ENCODE measurements at regions not wholly inside any gene's neighbourhood (a gene's known extent, or its start where the extent isn't known, plus 50 kb on each side); places are given as distances from the start of the nearest gene placed in this dataset.

DNA sequence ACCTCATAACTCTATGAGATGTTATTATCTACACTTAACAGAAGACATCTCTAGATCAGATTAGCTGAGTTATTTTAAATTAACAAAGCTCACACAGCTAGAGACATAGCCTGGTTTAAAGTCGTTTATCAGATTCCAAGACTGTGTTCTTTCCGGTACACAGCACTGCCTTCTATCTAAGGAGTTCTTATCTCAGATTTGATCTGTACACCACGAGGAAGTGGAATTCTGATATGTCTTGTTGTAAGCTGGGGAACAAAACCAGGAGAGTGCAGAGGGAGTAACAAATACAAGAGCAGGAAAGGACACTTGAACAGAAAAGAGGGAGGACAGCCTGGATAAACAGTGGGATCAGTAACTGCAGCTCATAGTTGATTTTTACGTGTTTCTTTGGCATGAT, 61.7 kb upstream of the KCNMB2 start:
- no peak for DNase-seq

DNA sequence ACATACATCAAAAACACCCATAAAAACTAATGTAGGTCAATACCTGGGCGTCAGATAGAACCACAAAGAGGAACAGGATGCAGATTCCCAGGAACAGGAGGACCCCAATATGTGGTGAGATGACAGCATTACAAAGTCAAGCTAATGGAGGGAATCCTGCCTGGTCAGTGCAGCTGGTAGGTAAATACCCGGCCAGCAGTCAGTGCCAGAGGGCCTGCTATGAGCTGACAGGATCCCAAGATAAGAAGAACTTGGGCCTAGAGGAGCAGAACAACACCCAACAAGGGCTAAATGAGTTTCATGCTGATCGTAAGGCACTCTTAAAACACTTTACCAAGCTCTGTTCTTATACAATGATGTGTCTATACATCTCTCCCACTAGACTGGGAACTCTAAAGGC, 61.2 kb upstream of the KCNMB2 start:
- no peak for DNase-seq

DNA sequence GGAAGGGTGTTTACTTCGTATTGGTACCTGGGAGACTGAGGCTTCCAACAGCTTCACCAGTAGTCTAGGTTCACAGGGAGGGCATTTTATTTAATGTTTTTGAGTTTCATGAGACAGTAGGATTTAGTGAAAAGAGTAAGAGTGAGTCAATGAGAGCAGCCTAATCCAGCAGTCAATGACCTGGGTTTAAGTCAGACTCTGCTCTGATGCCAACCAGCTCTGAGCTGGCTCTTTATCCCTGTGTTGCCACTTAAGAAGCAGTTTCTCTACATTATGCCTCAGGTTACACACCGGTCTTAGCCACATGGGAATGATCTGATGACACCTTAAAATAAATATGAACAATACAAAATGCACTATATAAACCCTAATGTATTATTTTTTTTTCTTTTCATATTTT, 59.4 kb upstream of the KCNMB2 start:
- DNase-seq, result no peak

DNA sequence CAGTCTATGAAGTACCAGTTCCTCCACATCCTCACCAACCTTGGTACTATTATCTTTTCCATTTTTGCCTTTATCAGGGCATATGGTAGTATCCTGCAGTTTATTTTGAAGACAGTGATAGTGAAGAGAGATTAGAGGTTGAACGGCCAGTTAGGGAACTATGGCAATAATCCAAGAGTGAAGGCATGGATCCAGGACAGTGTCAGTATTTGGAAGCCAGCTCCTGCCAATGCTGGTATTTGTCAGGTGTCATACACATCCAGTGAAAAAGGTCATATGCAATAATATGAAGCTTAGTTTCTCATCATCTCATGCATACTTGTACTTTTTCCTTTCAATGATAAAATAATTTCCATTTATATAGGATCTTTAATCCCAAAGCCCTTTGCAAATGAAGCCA, 56.8 kb upstream of the KCNMB2 start:
- DNase-seq, result no peak

DNA sequence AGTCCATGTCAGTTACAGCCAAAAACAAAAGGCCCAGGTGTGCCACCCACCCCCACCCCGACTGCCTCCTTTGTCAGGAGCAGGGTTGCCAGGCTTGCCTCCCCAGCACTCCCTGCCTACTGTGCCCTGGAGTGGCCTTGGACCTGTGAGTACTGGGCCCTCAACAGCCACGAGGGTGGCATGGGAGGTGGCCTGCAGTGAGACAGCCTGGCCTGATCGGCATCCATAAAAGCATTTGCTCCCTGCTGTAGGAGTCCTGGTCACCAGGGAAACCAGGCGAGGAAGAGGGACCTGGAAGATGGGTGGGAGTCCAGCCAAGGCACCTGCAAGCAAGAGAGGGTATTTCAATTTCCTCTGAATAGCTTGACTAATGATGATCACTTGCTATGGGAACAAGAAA, 56.4 kb upstream of the KCNMB2 start:
- DNase-seq, result no peak

DNA sequence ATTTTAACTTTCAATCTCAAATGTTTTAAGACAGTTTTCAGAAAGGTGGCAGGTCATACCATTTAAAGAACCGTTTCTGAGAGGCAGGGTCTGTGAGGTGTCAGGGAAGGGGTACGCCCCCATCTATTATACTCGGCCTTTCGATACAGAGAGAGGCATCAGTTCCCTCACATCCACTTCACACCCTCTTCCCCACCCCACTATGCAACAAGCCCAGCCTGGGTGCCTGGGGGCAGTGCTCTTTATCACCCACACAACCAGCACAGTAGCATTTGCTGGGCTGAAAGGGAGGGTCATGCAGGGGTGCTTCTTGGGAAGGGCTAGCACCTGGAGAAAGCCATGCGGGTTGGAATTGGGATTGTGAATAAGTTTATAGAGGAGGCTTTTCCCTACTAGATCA, 56.0 kb upstream of the KCNMB2 start:
- DNase-seq, result no peak

DNA sequence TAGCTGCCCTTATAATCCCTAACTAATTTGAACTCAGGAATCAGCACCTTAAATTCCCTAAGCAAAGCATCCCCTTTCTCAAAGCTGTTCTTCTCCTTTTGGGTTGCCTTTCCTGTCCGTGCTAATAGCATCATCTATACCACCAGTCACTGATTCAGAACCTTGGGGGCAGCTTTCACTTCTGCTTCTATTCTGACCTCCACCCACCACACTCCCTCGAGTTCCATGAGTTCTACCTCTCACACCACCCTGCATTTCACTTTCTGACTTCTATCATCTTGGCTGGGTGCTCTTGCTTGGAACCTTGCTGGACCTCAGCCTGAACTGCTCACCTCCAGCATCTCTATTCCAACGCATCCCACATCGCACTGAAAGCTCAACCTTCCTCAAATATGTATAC, 55.4 kb upstream of the KCNMB2 start:
- DNase-seq, result no peak

DNA sequence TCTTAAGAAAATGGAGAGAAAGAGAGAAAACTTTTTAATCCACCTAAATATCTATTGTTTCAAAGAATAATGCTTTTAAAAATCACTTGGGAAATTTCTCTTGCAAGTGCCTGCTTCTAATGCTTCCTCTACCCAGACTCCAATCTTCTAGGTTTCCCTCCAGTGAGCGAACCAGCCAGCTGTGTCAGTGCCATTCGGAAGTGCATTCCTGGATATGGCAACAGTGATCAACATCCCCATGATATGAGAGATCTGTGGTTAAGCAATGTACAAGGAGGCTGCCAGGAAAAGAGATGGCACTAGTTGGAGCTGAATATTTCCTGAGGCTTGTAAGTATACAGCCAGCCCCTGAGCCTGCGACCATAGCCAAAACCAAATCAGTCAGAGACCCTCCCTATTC, 53.3 kb upstream of the KCNMB2 start:
- DNase-seq, result peak; percentile 11

DNA sequence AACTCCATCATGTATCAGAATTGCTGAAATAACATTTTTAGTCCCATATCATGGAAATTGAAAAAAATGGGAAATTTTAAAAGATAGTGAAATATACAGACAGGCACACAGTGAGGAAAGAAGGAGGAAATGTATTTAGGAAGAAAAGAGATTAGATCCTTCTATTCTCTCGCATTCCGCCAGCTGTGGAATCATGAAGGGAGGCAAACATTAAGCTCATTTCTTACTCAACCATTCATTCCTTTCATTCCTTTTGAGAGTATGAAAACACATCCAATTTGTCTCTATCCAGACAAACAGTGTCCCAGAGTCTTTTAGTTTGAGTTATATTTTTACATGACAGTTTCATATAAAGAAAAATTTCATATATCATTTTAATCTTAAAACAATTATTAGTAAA, 52.5 kb upstream of the KCNMB2 start:
- no peak for DNase-seq

DNA sequence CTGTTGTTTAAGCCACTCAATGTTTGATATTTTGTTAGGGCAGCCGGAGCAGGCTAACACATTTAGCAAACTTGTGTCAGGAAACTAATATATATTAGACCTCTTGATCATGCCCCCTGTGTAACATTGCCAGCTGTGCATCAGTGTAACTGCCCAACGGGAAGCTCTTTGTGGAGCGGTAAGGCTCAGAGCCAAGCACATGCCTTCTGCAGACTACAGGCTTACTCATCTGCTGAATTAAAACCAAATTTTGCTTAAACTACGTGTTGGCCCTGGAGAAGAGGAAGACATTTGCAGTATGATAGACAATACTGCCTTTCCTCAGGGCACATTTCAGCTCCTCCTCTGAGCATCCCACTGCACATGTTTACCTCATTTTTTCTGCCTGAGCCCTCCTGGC, 50.5 kb upstream of the KCNMB2 start:
- DNase-seq, result no peak
